Activated T-helper 2 cell treated with anti-CD3 and anti-CD28 coated beads, Interferon-gamma antibody, Interleukin-2, Interleukin-4, amounts not matched to agents 10 μg/mL and 5 μg/mL and 100 μg/mL, durations not matched to agents 14 hours and 24 hours and 36 hours (primary cell): ENCODE measurements at regions not wholly inside any gene's neighbourhood (a gene's known extent, or its start where the extent isn't known, plus 50 kb on each side); places are given as distances from the start of the nearest gene placed in this dataset.
"Not testable (repeated sequence)": the region's sequence is repeated elsewhere in the genome, so short reads cannot be mapped to it uniquely, and the experiment has no call there.

Source experiments
- DNase-seq: peaks from one replicate; pipeline ENCODE4 v3.0.0; 2021; ENCODE audit warnings: low spot score
- H3K27ac Mint-ChIP-seq: one replicate; pipeline ENCODE4 v1.8.0; 2021; ENCODE audit warnings: mixed read lengths
- H3K27me3 Mint-ChIP-seq: one replicate; pipeline ENCODE4 v1.8.0; 2021; ENCODE audit warnings: low read depth, mixed read lengths
- H3K36me3 Mint-ChIP-seq: one replicate; pipeline ENCODE4 v1.8.0; 2021; ENCODE audit warnings: low read depth, mixed read lengths
- H3K4me1 Mint-ChIP-seq: one replicate; pipeline ENCODE4 v1.8.0; 2021; ENCODE audit warnings: low read depth, mixed read lengths
- H3K4me3 Mint-ChIP-seq: one replicate; pipeline ENCODE4 v1.8.0; 2021; ENCODE audit warnings: low read depth, mild to moderate bottlenecking, moderate library complexity, mixed read lengths
- H3K9me3 Mint-ChIP-seq: one replicate; pipeline ENCODE4 v1.8.0; 2021; ENCODE audit warnings: mixed read lengths
- intact Hi-C: fragments of 100-400 bp; cut with micrococcal nuclease; formaldehyde crosslinking; loops from one replicate; pipeline ENCODE4 v1.15.1; 2023

DNA sequence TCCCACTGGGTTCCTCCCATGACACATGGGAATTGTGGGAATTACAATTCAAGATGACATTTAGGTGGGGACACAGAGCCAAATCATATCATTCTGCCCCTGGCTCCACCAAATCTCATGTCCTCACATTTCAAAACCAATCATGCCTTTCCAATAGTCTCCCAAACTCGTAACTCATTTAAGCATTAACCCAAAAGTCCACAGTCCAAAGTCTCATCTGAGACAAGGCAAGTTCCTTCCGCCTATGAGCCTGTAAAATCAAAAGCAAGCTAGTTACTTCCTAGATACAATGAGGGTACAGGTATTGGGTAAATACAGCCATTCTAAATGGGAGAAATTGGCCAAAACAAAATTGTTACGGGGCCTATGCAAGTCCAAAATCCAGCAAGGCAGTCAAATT lies 93.8 kb upstream of the SLCO6A1 start:
- not testable (repeated sequence) for H3K27ac Mint-ChIP-seq, H3K36me3 Mint-ChIP-seq, DNase-seq, H3K4me3 Mint-ChIP-seq, H3K27me3 Mint-ChIP-seq, H3K9me3 Mint-ChIP-seq
- intact Hi-C loops: loop anchor here (5.0 kb wide), 1 partner anchor 530 kb away; the partner anchor contains the start of genes GIN1 and PPIP5K2
- H3K4me1 Mint-ChIP-seq: peaks cover 18% of the 10 kb centered on the region

- DNase-seq: no peak
- Mint-ChIP-seq H3K36me3 (no peaks in the 10 kb centered on the region), H3K4me1 (peaks cover 18% of the 10 kb centered on the region), H3K27me3 (peaks cover 2% of the 10 kb centered on the region), H3K9me3 (peaks cover 5% of the 10 kb centered on the region), H3K4me3 (no peak overlapping the region), H3K27ac (no peak overlapping the region)
- intact Hi-C loops: loop anchor here (2.0 to 5.0 kb wide), 2 partner anchors 169 to 528 kb away; partner anchors contain the start of genes GIN1 and PPIP5K2
Observed at GRCh38 chr5:102594192-102594591, 95.4 kb upstream of the SLCO6A1 start.

DNA sequence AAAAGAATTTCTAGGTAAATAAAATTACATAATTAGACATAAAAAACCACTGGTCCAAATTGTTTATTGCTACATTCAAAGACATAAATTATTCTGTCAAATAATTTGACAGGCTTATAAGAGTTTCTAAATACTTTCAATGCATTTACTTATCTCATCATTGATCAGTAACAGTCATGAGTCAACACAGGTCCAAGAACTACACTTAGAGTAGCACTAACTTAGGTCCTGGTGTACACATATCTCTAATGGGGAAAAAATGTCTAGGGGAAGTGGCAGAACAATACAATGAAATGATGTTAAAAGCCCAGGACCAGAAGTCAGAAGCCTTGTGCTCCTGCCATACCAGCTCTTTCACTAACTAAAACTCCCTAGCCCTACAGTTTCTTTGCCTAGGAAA lies 96.5 kb upstream of the SLCO6A1 start:
- no peaks in the 10 kb centered on the region for H3K27me3 Mint-ChIP-seq
- H3K9me3 Mint-ChIP-seq: peaks cover 5% of the 10 kb centered on the region
- H3K4me3 Mint-ChIP-seq: no peak overlapping the region

GRCh38 chr5:102596113-102596512 lies 97.3 kb upstream of the SLCO6A1 start:
- Mint-ChIP-seq H3K4me3 (no peak overlapping the region), H3K36me3 (no peaks in the 10 kb centered on the region), H3K9me3 (peaks cover 5% of the 10 kb centered on the region), H3K27ac (peak overlapping the region; percentile 36), H3K27me3 (peaks cover 2% of the 10 kb centered on the region), H3K4me1 (peaks cover 15% of the 10 kb centered on the region)
- intact Hi-C loops: no loop called here
- no peak for DNase-seq

More for the DNA sequence above, 96.5 kb upstream of the SLCO6A1 start:
- intact Hi-C loops: loop anchor here (2.0 kb wide), 1 partner anchor 167 kb away; no protein-coding TSS in a partner anchor
- H3K36me3 Mint-ChIP-seq: no peaks in the 10 kb centered on the region
- H3K4me1 Mint-ChIP-seq: peaks cover 18% of the 10 kb centered on the region
- peak overlapping the region; percentile 40 for H3K27ac Mint-ChIP-seq
- no peak for DNase-seq

GRCh38 chr5:102596951-102597350 lies 98.2 kb upstream of the SLCO6A1 start:
- peaks cover 12% of the 10 kb centered on the region for H3K4me1 Mint-ChIP-seq
- no peak for DNase-seq
- intact Hi-C loops: no loop called here
- H3K27me3 Mint-ChIP-seq: peaks cover 6% of the 10 kb centered on the region
- no peaks in the 10 kb centered on the region for H3K36me3 Mint-ChIP-seq
- H3K4me3 Mint-ChIP-seq: no peak overlapping the region
- H3K9me3 Mint-ChIP-seq: peaks cover 5% of the 10 kb centered on the region
- no peak overlapping the region for H3K27ac Mint-ChIP-seq

GRCh38 chr5:102599289-102599688 lies 100.5 kb upstream of the SLCO6A1 start:
- H3K27ac Mint-ChIP-seq: no peak overlapping the region
- H3K27me3 Mint-ChIP-seq: peaks cover 14% of the 10 kb centered on the region
- no peaks in the 10 kb centered on the region for H3K36me3 Mint-ChIP-seq
- peaks cover under 1% of the 10 kb centered on the region for H3K9me3 Mint-ChIP-seq
- no peak overlapping the region for H3K4me3 Mint-ChIP-seq
- DNase-seq: no peak
- intact Hi-C loops: no loop called here
- peaks cover 12% of the 10 kb centered on the region for H3K4me1 Mint-ChIP-seq

DNA sequence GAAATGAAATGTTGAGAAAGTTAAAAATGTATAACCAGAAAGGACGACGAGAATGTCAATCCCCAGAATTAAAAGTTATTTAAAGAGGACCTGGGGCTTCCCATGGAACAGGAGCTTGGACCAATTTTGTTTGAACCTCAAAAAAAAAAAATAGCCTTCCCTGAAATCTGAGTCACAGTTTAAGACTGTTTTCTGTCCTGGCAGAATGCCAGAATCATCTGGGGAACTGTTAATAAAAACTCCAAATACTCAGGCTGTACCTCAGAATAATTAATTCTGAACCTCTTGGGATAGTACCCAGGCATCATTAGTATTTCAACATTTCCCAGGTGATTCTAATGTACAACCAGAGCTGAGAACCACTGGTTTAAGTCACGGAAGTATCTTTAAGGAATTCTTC lies 102.2 kb upstream of the SLCO6A1 start:
- Mint-ChIP-seq H3K4me1 (peaks cover 7% of the 10 kb centered on the region), H3K27me3 (peaks cover 17% of the 10 kb centered on the region), H3K27ac (no peak overlapping the region), H3K4me3 (no peak overlapping the region), H3K36me3 (no peaks in the 10 kb centered on the region), H3K9me3 (no peaks in the 10 kb centered on the region)
- intact Hi-C loops: no loop called here
- DNase-seq: no peak

DNA sequence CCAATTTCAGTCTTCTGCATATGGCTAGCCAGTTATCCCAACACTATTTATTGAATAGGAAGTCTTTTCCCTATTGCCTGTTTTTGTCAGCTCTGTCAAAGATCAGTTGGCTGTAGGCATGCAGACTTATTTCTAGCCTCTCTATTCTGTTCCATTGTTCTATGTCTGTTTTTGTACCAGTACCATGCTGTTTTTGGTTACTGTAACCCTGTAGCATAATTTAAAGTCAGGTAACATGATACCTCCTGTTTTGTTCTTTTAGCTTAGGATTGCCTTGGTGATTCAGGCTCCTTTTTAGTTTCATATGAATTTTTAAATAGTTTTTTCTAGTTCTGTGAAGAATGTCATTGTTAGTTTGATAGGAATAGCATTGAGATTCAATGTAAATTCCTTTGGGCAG lies 104.9 kb upstream of the SLCO6A1 start:
- H3K27me3 Mint-ChIP-seq: peaks cover 17% of the 10 kb centered on the region
- intact Hi-C loops: no loop called here
- H3K36me3 Mint-ChIP-seq: no peaks in the 10 kb centered on the region
- no peak overlapping the region for H3K4me3 Mint-ChIP-seq
- H3K9me3 Mint-ChIP-seq: no peaks in the 10 kb centered on the region
- no peaks in the 10 kb centered on the region for H3K4me1 Mint-ChIP-seq
- DNase-seq: no peak
- no peak overlapping the region for H3K27ac Mint-ChIP-seq

- H3K4me3 Mint-ChIP-seq: no peak overlapping the region
- intact Hi-C loops: no loop called here
- H3K27ac Mint-ChIP-seq: no peak overlapping the region
- H3K9me3 Mint-ChIP-seq: no peaks in the 10 kb centered on the region
- DNase-seq: no peak
- H3K36me3 Mint-ChIP-seq: no peaks in the 10 kb centered on the region
- no peaks in the 10 kb centered on the region for H3K4me1 Mint-ChIP-seq
- H3K27me3 Mint-ChIP-seq: peaks cover 11% of the 10 kb centered on the region
Observed at GRCh38 chr5:102608414-102608813, 109.6 kb upstream of the SLCO6A1 start.

DNA sequence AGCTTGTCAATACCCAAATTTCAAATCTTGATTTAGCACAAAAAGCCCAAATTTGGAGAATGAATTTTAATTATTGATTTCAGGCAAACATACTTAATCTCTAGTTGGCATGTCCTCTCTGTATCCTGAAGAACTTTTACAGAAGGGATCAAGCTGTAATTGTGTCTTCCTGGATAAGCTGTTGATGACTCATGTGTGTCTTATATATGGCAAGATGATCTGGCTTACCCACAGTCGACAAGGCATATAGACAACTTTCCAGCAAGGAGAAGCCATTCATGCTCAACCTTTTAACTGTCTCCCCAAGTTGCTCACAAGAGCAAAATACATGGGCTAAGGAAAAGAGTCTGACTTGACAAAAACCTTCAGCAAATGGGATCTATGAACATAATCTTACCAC lies 112.5 kb upstream of the SLCO6A1 start:
- intact Hi-C loops: no loop called here
- Mint-ChIP-seq H3K36me3 (no peaks in the 10 kb centered on the region), H3K9me3 (no peaks in the 10 kb centered on the region), H3K4me3 (no peak overlapping the region), H3K27me3 (peaks cover 9% of the 10 kb centered on the region), H3K27ac (no peak overlapping the region), H3K4me1 (no peaks in the 10 kb centered on the region)
- DNase-seq: no peak

GRCh38 chr5:102613661-102614060 lies 114.9 kb upstream of the SLCO6A1 start:
- Mint-ChIP-seq H3K4me1 (no peaks in the 10 kb centered on the region), H3K36me3 (no peaks in the 10 kb centered on the region), H3K4me3 (no peak overlapping the region), H3K27me3 (peaks cover 9% of the 10 kb centered on the region), H3K27ac (no peak overlapping the region), H3K9me3 (no peaks in the 10 kb centered on the region)
- intact Hi-C loops: no loop called here
- DNase-seq: no peak

GRCh38 chr5:102617191-102618187 lies 118.7 kb upstream of the SLCO6A1 start:
- DNase-seq: no peak
- intact Hi-C loops: no loop called here
- Mint-ChIP-seq H3K4me3 (no peak overlapping the region), H3K4me1 (no peaks in the 10 kb centered on the region), H3K27me3 (peaks cover 4% of the 10 kb centered on the region), H3K9me3 (no peaks in the 10 kb centered on the region), H3K36me3 (no peaks in the 10 kb centered on the region), H3K27ac (no peak overlapping the region)

- no peak overlapping the region for H3K27ac Mint-ChIP-seq
- no peaks in the 10 kb centered on the region for H3K4me1 Mint-ChIP-seq
- no peak overlapping the region for H3K4me3 Mint-ChIP-seq
- H3K27me3 Mint-ChIP-seq: peaks cover 2% of the 10 kb centered on the region
- intact Hi-C loops: no loop called here
- DNase-seq: no peak
- H3K9me3 Mint-ChIP-seq: no peaks in the 10 kb centered on the region
- H3K36me3 Mint-ChIP-seq: no peaks in the 10 kb centered on the region
Observed at GRCh38 chr5:102622262-102622661, 123.5 kb upstream of the SLCO6A1 start.
